Loucy (cell line): ENCODE measurements at regions not wholly inside any gene's neighbourhood (a gene's known extent, or its start where the extent isn't known, plus 50 kb on each side); places are given as distances from the start of the nearest gene placed in this dataset.

Source experiments
- H2AFZ ChIP-seq: fragments of 200-600 bp; sonication (generic); 2 replicates; pipeline ENCODE4 v1.6.0; 2016; ENCODE audit warnings: antibody characterized with exemption, mild to moderate bottlenecking, low read length, moderate library complexity
- H3F3A ChIP-seq: fragments of 200-600 bp; 2 replicates; pipeline ENCODE4 v1.6.0; 2016; ENCODE audit warnings: antibody characterized with exemption, low read depth, mild to moderate bottlenecking
- H3K27me3 ChIP-seq: fragments of 200-600 bp; sonication (generic); 2 replicates; pipeline ENCODE4 v1.6.1; 2014; ENCODE audit warnings: low read length, mild to moderate bottlenecking; ENCODE audit not compliant: insufficient read depth, poor library complexity, severe bottlenecking
- H3K36me3 ChIP-seq: fragments of 200-600 bp; sonication (generic); 2 replicates; pipeline ENCODE4 v1.6.1; 2016; ENCODE audit warnings: low read length; ENCODE audit not compliant: insufficient read depth
- H3K4me1 ChIP-seq: fragments of 200-600 bp; sonication (generic); 2 replicates; pipeline ENCODE4 v1.5.1; 2014; ENCODE audit warnings: low read length, mild to moderate bottlenecking; ENCODE audit not compliant: insufficient read depth, poor library complexity, severe bottlenecking
- H3K4me2 ChIP-seq: fragments of 200-600 bp; sonication (generic); 2 replicates; pipeline ENCODE4 v1.6.0; 2014; ENCODE audit warnings: antibody characterized with exemption, low read length, low read depth, mild to moderate bottlenecking; ENCODE audit not compliant: poor library complexity, severe bottlenecking
- H3K4me3 ChIP-seq: fragments of 200-600 bp; sonication (generic); 2 replicates; pipeline ENCODE4 v1.5.1; 2014; ENCODE audit warnings: low read length, mild to moderate bottlenecking, mixed read lengths; ENCODE audit not compliant: poor library complexity, severe bottlenecking
- H3K79me2 ChIP-seq: fragments of 200-600 bp; sonication (generic); 2 replicates; pipeline ENCODE4 v1.6.1; 2014; ENCODE audit warnings: low read length; ENCODE audit not compliant: insufficient read depth
- H3K9ac ChIP-seq: fragments of 200-600 bp; sonication (generic); 2 replicates; pipeline ENCODE4 v1.6.0; 2014; ENCODE audit warnings: mild to moderate bottlenecking, low read depth, low read length, moderate library complexity; ENCODE audit not compliant: poor library complexity, severe bottlenecking
- H3K9me2 ChIP-seq: fragments of 200-600 bp; sonication (generic); replicated peaks from 2 replicates; pipeline ENCODE4 v1.6.1; 2016; ENCODE audit warnings: low read depth, low read length, mixed read lengths
- H3K9me3 ChIP-seq: fragments of 200-600 bp; sonication (generic); 2 replicates; pipeline ENCODE4 v1.6.1; 2014; ENCODE audit warnings: mild to moderate bottlenecking, antibody characterized with exemption, low read length, low read depth; ENCODE audit not compliant: insufficient read depth
- H4K20me1 ChIP-seq: fragments of 200-600 bp; sonication (generic); 2 replicates; pipeline ENCODE4 v1.6.0; 2014; ENCODE audit warnings: antibody characterized with exemption, low read length, mild to moderate bottlenecking; ENCODE audit not compliant: insufficient read depth, poor library complexity, severe bottlenecking
- EZH2phosphoT487 ChIP-seq: fragments of 200-600 bp; IDR thresholded peaks from 2 replicates; pipeline ENCODE4 v1.6.1; 2018; ENCODE audit warnings: antibody characterized with exemption, mild to moderate bottlenecking, moderate library complexity, borderline replicate concordance
- TF ChIP-seq, protein P1 (sequence below): fragments of 200-600 bp; sonication (generic); conservative IDR thresholded peaks from 2 replicates; pipeline ENCODE4 v1.5.1; 2014; ENCODE audit warnings: mild to moderate bottlenecking, antibody characterized with exemption, low read length

DNA sequence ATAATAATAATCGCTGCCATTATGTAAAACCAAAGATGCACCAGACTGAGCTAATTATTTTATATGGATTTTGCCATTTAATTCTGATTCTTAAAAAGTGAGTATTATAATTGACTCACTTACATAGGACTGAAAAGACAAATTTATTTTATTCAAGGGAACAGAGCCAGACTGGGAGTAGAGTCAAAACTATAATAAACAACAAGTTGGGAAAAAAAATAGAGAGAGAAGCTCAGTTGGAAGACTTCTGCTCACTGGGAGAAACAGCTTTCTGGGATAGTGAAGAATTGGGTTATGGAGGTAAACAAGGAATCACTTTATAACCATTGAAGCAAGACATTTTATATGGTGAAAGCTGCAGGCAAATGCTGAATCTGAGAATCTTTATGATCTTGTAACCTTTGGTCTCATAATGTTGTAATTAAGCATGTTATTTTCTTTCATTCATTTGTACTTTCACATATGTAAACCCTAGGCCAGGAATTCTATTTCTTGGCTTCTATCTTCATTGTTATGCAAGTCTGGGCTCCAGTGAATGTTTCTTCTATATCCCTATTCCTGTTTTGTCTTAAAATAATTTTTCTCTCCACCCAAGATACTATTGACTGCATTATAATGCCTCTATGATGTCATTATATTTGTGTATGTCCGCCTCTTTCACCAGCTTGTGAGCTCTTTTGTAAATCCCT is 725.3 kb upstream of the CCDC179 start:
- H3F3A ChIP-seq: no peaks in the 10 kb centered on the region
- no peaks in the 10 kb centered on the region for H3K27me3 ChIP-seq
- no peaks in the 10 kb centered on the region for H3K36me3 ChIP-seq
- H2AFZ ChIP-seq: no peak overlapping the region
- no peak overlapping the region for H3K4me3 ChIP-seq
- no peaks in the 10 kb centered on the region for H3K9me3 ChIP-seq
- H4K20me1 ChIP-seq: no peaks in the 10 kb centered on the region
- no peak overlapping the region for H3K4me2 ChIP-seq
- no peaks in the 10 kb centered on the region for H3K79me2 ChIP-seq
- no peaks in the 10 kb centered on the region for H3K4me1 ChIP-seq
- TF ChIP-seq, protein P1, sequence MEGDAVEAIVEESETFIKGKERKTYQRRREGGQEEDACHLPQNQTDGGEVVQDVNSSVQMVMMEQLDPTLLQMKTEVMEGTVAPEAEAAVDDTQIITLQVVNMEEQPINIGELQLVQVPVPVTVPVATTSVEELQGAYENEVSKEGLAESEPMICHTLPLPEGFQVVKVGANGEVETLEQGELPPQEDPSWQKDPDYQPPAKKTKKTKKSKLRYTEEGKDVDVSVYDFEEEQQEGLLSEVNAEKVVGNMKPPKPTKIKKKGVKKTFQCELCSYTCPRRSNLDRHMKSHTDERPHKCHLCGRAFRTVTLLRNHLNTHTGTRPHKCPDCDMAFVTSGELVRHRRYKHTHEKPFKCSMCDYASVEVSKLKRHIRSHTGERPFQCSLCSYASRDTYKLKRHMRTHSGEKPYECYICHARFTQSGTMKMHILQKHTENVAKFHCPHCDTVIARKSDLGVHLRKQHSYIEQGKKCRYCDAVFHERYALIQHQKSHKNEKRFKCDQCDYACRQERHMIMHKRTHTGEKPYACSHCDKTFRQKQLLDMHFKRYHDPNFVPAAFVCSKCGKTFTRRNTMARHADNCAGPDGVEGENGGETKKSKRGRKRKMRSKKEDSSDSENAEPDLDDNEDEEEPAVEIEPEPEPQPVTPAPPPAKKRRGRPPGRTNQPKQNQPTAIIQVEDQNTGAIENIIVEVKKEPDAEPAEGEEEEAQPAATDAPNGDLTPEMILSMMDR: no peak
- no peak for TF ChIP-seq EZH2phosphoT487
- H3K9ac ChIP-seq: no peak overlapping the region
- H3K9me2 ChIP-seq: no peaks in the 10 kb centered on the region

DNA sequence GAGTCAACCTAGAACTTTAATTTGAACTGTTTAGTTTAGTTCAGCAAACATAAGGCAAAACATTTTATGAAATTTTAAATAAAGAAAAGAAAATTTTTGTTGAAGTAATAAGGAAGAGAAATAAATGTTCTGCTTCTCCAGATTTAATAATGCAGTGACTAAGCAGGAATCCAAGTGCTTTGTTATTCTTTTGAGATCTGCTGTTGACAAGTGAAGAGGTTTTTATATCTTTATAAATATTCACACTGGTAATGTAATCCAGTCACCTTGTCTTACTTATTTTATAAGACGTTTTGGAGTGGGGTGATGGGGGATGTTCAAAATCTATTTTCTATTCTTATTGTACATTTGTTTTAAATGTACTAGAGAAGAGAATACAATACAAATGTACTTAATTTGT is 725.9 kb upstream of the CCDC179 start:
- H3K9ac ChIP-seq: no peak overlapping the region
- H3K9me2 ChIP-seq: no peaks in the 10 kb centered on the region
- H3F3A ChIP-seq: no peaks in the 10 kb centered on the region
- H4K20me1 ChIP-seq: no peaks in the 10 kb centered on the region
- no peak overlapping the region for H2AFZ ChIP-seq
- no peaks in the 10 kb centered on the region for H3K9me3 ChIP-seq
- no peak overlapping the region for H3K4me2 ChIP-seq
- TF ChIP-seq EZH2phosphoT487: no peak
- TF ChIP-seq, protein P1: no peak
- H3K79me2 ChIP-seq: no peaks in the 10 kb centered on the region
- H3K4me3 ChIP-seq: no peak overlapping the region
- H3K4me1 ChIP-seq: no peaks in the 10 kb centered on the region
- no peaks in the 10 kb centered on the region for H3K27me3 ChIP-seq
- H3K36me3 ChIP-seq: no peaks in the 10 kb centered on the region

DNA sequence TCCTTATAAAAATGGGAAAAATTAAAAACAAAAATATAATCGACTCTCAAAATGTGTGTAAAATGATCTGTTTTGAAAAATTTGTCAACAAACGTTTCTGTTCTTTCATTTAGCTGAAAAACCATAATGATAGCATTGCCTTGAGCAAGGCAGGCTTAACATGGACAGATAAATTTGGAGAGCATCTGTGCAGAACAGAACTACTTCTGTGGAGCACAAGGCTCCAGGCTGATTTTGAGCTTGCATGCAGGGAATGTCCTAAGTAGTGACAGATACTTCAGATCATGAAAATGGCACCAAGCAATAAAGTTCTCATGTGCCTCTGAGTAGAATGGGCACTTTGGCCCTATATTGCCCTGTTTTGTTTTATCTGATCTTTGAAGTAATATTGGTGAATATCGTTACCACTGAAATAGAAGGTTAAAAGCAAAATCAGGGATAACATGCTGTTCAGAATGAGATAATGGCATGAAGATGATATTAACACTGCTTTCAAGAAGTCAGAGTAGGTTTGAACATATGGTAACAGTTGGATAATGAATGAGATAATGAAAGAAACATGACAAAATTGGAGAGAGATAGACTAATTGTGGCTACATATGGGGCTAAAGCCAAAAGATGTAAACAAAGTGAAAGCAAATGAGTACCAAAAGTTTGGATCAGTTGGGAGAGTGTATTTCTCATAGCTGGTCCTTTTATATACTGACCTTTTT is 730.5 kb upstream of the CCDC179 start:
- H4K20me1 ChIP-seq: no peaks in the 10 kb centered on the region
- H3K4me2 ChIP-seq: no peak overlapping the region
- H3K4me1 ChIP-seq: no peaks in the 10 kb centered on the region
- no peaks in the 10 kb centered on the region for H3K27me3 ChIP-seq
- H3K9me2 ChIP-seq: no peaks in the 10 kb centered on the region
- no peak overlapping the region for H3K9ac ChIP-seq
- H3K4me3 ChIP-seq: no peak overlapping the region
- H2AFZ ChIP-seq: no peak overlapping the region
- H3K9me3 ChIP-seq: no peaks in the 10 kb centered on the region
- no peak for TF ChIP-seq EZH2phosphoT487
- TF ChIP-seq, protein P1: no peak
- no peaks in the 10 kb centered on the region for H3K79me2 ChIP-seq
- H3F3A ChIP-seq: no peaks in the 10 kb centered on the region
- no peaks in the 10 kb centered on the region for H3K36me3 ChIP-seq
